HG03095 (cell line): ENCODE measurements at regions not wholly inside any gene's neighbourhood (a gene's known extent, or its start where the extent isn't known, plus 50 kb on each side); places are given as distances from the start of the nearest gene placed in this dataset.

ENCODE experiments used
- ATAC-seq: cut with Tn5 transposase; IDR thresholded peaks from one replicate; pipeline ENCODE4 v1.9.1; 2021; ENCODE audit warnings: moderate library complexity; ENCODE audit not compliant: unreplicated experiment

DNA sequence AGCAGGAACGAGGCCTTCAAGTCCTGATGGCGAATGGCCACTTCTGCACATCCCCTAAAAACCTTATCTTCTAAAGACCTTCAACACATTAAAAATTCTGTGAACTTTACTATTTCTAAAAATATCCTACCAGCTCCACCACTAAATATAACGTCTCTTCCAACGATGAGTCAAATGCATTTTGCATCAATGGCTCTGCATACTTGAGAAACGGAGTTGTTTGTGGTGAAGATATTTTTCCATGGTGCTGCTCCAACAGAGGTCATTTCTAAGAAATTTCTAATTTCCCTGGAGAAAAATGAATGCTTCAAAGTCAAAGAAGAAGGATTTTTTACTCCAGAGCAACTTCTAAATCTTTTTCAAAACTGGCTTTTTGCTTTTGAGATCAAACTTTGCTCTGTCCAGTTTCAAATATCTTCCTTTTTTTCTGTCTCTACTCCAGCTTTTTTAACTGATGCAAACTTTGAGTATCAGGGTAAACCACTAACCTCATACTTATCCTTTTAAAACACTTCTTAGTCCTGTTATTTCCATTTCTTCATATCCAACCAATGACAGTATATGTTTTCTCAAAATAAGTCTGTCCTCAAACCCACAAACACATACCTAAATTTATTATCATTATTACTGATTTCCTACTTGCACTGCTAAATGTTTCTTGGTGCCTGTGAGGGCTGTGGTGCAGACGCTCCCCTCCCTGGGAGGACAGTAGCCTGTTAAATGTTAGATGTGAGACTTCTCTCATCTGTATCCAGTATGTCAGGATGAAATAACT lies 258.1 kb downstream of the KLF6 start:
- ATAC-seq = no peak

DNA sequence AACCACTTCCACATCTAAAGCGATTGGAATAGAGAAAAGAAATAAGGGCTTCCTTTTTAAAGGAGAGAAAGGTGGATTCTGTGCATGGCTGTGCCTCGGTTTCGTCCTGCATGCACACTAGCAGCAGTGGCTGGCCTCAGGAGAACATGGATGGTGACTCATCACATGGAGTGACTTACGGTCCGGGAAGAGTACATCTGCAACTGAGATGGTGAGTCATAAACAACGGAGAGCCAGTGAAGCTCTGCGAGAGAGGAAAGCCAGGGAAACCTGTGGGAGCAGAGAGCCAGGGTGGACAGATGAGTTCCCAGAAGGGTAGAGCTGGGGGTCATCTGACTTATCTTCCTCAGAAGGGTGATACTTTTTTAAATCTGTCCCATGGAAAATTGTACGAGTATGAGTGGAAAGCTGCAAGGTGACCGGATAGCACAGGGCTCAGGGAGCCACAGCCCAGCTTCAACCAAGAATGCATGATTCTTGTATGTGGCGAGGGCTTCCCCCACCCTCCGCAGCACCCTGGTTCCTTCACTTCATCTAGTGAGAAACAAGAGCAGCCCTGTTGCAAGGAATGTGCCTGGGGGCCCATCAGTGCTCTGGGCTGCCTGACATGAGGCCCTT lies 259.1 kb downstream of the KLF6 start:
- no peak for ATAC-seq

DNA sequence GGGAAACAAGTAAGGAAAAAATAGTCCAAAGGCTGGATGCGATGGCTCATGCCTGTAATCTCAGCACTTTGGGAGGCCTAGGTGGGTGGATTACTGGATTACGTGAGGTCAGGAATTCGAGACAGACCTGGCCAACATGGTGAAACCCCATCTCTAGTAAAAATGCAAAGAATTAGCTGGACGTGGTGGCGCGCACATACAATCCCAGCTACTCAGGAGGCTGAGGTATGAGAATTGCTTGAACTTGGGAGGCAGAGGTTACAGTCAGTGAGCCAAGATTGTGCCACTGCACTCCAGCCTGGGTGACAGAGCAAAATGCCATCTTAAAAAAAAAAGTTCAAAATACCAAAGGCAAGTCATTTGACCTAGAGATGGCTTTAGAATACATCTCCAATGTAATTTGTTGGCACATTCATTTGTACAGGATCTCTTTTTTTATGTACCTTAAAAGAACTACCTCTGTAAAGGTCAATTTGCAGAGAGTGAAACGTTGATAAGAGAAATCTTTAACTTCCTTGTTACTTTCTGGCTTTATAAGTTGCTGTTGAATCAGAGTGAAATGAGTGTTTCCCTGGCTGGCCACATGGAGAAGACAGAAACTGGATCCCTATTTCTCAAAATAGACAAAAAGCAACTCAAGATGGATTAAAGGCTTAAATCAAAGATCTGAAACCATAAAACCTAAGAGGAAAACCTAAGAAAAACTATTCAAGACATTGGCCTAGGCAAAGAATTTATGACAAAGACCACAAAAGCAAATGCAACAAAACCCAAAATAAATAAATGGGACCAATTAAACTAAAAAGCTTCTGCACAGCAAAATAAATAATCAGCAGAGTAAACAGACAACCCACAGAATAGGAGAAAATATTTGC lies 260.7 kb downstream of the KLF6 start:
- ATAC-seq = no peak

DNA sequence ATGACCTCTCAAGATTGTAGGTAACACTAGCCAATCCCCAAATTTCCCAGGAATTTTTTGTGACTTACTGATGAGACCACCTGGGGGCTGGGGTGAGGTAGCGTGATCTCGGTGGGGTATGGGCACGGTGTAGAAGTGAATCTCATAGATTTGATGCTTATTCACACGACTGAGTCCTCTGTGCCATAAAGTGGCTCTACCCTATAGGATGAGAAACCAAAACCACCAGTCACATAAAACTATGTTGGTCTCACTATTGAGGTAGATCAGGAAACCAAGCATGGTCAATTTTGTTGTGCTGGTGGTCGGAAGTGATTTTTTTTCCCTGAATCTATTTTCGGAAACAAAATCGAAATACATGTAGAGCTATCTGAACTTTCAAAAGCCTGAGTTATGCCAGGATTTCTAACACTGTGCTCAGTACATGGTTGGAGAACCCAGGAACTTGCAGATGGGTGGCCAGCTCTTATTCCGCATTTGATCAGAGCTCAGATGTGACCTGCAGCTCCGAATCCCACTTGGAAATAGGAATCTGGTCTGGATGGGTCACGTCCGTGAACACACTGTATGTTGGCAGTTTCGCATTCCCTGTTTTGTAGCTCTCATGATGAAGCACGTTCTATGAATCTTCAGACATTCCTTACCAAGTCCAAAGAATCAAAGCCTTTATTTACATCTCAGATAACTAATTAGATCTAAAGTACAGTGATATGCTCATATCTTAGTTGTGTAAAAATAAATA lies 261.5 kb downstream of the KLF6 start:
- ATAC-seq = no peak

DNA sequence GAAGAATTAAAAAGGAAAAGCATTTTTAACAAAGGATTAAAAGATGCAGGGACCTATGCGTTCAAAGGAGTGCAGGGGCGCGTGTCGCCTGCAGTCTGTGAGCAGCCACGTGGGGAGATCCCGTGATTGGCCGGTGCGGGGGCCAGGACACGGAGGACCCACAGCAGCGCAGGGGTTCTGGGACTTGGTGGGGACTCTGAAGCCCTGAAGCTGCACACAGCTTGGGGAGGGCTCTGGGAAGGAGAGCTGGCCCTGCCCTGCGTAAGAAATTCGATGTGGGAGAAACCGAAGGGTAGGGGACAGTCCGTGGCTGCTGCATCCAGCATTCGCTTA lies 268.1 kb downstream of the KLF6 start:
- ATAC-seq = no peak

DNA sequence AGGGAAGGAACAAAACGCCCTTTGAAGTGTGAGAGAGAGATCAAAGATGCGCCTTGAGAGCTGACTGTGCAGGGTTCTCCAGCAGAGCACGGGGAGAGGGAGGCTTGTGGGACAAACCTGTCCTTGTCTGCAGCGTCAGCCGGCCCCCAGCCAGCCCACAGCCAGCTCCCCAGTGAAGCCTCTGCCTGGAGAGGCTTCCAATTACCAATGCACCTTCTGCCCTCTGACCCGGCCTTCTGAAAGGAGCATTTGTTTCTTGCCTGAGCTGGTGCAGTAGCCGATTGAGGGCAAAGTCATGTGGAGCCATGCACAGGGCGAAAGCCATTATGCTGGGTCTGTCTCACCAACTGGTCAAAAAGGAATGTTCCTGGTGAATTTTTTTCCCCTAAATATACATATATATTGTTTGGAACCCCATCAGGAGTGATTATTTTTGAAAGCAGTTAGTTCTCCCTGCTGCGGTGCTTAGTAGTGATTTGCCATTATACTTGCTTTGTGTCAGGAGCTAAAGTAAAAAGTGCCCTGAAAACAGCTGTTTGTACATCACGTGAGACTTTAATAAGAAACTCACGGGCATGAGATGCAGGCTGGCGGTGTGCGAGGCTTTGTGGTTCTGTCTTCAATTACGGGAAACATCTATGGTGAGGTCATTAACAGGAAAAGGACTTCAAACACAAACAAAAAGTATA lies 268.6 kb downstream of the KLF6 start:
- ATAC-seq = no peak

DNA sequence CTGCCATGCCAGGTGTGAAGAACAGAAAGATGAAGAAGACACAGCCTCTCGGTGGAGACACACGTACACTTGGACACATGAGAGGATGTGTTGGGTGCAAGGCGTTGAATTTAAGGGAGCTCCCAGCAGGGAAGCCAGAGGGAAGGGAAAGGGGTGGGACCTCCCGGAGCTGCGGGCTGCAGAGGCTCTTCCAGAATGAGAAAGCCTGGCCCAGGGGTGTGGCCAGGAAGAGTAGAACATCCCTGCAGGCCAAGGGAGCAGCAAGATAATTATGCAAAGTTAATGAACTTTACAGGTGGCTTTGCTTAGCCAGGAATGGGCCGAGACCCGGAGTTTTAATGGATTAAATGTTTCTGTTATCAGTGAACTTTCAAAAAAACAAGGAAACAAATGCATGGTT lies 270.3 kb downstream of the KLF6 start:
- no peak for ATAC-seq

DNA sequence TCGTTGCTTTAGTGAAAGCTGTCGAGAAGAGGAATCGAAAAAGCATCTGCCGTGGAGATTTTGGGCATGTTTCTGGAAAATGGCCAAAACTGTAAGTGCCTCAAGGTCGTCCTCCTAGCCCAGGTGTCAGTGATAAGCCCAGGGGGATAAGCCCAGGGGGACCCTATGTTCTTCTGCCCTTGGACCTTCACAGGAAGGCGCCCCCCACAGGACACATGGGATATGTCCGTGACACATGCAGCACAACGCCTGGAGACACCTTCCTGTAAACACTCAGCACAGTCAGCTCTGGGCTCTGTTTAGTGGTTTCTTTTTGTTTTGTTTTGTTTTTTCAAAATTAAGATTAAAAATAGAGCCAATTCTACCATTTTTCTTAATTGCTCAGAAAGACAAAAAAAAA lies 272.7 kb downstream of the KLF6 start:
- no peak for ATAC-seq

DNA sequence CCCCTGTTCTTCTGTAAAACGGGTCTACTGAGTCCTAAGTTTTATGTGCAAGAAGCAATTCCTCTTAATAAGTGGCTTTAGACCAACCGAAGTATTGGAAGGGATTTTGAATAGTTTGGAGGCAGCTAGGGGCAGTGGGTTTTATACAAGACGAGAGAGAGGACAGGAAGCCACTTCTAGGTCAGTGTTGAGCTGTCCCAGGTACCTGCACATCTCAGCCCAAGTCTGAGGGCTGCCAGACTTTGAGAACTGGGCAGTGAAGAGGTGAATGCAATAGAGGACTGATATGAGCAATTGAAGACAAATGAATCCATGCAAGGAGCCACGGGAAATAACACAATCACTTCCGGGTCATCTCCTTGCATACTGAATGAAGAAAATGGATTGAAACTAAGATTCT lies 273.5 kb downstream of the KLF6 start:
- no peak for ATAC-seq

DNA sequence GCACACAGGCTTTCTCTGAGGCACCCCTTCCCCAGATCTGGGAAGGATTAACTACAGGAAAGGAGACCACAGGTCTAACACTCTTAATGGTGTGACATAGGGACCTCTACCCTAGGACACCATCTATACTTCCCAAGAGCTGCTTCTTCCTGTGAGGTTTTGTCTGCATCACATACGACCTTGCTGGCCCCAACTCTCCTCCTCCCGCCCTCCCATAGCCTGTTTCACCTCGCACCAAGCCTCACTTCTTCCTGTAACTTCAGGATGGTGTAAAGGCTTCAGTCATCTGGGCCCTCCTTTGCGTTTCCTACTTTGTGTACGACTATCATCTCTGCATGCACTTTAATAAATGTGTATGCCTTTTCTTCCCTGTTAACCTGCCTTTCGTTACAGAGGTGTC lies 274.3 kb downstream of the KLF6 start:
- no peak for ATAC-seq

DNA sequence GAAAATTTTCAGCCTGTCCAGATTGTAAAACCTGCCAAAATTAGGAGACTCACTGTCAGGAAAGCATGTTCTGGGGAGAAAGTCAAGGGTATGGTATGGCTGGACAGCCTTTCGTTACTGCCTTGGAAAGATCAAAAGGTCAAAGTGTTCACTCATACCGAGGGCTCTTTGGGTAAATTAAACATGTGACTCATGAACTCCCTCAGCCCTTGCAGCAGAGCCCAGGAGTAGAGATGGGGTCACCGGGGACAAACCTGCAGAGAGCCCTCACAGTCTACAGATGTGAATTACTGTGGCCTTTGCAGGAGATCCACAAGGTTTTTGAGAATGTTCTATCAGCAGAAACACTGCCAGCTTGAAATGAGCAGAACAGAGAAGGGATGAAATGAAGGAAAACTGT lies 275.7 kb downstream of the KLF6 start:
- ATAC-seq = no peak

DNA sequence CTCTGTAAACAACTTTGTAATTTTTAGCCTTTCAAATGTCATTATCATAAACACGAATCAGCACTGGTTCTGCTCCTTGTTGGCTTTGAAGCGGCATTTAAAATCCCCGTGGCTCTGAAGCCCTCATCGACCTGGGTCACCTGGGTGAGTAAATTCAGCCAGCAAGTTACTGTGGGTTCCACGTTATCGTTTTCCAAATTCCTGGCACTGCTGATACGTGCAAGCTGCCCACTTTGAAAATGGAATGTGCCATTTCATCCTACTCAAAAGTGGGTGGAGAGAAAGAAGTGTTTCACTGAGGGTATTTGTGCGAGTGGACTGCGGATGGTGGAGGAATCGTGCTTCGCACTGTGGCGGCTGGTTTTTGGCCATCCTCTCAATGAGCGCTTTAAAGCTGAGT lies 281.7 kb downstream of the KLF6 start:
- ATAC-seq = no peak

DNA sequence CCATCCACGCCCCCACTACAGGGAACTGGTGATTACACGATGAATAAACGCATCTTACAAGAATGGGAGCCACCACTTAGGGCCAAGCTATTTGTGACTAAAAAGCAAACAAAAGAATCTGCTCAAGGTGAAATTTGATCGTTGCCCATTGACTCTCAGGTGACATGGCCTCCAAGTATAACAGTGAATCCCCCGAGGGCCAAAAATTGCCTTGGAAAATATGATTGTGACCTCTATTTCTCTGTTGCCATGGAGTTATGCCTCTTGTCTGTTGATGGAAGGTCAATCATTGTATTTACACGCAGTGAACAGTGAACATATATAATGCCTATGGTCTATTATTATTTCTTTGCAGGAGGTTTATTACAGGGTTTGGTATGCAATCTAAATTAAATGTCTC lies 282.3 kb downstream of the KLF6 start:
- ATAC-seq = no peak

DNA sequence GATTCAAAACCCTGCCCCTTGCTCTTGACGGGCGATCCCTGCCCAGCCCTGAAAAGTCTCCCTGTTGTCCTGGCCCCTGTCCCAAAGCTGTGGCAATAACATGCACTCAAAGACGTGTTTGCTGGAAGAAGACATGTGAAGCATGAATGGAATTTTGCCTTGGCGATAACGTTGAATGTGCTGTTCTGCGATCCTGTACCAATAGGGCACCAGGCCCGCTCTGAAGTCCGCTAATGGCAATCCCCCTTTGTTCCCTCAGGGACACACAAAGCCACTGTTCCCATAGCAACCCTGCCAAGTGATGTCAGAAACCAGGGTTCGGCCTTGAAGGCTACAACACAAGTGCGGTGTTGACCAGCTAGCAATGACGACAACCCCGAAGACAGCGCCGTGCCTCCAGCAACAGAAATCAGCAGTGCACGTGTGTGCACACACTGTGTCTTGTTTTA lies 284.6 kb downstream of the KLF6 start:
- ATAC-seq = no peak

DNA sequence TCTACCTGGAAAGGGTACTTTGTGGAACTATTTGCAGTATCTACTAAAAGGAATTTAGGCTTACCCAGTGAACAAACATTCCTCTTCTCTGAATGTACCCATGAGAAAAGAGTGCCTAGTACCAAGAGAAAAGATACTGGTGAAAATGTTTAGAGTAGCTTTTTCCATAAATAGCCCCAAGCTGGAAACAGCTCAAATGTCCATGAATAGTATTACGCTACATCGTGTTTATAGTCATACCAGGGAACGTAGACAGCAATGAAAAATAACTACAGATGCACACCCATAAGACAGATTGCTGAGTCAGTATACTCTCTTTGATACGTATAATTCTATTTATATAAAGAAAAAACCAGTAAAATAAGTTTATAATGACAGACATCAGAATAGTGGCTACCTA lies 285.9 kb downstream of the KLF6 start:
- ATAC-seq = no peak

DNA sequence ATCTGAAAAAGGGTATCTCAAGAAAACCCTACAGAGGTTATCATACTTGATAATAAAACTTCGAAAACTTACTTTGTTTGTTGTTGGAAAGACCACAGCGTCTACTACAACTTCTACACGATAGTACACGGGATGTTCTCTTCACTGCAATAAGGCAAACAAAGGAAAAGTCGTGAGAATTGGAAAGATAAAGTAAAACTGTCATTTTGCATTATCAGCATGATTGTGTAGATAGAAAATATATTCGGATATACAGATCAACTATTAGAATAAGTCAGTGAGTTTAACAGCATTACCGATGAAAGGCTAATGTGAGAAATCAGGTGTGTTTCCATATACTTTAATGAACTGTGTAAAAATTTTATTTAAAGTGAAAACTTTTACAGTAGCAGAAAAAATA lies 287.4 kb downstream of the KLF6 start:
- ATAC-seq = no peak

DNA sequence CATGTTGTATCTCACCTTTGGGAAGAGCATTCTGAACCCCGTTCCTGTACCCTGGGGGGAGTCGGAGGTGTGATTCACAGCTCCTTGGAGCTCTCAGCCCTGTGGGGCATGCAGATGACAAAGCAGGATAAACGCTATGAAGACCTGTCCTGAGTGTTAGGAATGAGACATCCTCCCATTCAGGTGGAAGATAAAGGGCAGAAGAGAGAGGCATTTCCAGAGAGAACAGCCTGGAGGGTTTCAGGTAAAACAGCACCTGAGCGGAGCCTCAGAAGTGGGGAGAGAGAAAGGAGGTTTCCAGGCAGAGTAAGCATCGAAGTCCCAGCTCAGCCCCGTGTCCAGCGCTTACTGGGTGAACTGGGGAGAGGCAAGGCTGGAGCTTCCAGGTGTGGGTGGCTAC lies 288.9 kb downstream of the KLF6 start:
- ATAC-seq = no peak

DNA sequence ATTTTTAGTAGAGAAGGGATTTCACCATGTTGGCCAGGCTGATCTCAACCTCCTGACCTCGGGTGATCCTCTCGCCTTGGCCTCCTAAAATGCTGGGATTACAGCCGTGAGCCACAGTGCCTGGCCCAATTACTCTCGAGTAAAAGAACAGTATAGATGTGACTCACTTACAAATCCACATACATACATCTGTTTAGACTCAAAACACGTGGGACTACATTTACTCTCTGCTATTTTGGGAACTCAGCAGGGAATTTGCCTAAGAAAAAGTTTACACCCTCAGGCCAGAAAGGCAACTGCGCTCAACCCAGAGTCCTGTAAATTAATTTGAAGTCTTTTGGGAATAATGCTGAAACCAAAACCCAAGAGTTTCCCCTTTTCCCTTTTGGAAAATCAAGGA lies 289.7 kb downstream of the KLF6 start:
- no peak for ATAC-seq

DNA sequence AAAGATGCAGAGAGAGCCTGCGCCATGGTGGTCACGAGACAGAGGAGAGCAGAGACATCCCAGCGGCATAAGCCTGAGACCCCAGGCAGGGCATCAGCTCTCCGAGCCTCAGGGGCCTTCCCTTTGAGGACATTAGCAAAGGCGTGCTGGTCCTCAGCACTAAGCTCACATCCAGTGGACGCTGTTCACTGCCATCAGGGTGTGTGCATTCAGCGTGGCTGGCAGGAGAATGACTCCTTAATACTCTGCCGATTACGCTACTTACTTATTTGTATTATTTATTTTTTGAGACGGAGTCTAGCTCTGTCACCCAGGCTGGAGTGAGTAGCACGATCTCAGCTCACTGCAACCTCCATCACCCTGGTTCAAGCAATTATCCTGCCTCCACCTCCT lies 290.2 kb downstream of the KLF6 start:
- no peak for ATAC-seq

DNA sequence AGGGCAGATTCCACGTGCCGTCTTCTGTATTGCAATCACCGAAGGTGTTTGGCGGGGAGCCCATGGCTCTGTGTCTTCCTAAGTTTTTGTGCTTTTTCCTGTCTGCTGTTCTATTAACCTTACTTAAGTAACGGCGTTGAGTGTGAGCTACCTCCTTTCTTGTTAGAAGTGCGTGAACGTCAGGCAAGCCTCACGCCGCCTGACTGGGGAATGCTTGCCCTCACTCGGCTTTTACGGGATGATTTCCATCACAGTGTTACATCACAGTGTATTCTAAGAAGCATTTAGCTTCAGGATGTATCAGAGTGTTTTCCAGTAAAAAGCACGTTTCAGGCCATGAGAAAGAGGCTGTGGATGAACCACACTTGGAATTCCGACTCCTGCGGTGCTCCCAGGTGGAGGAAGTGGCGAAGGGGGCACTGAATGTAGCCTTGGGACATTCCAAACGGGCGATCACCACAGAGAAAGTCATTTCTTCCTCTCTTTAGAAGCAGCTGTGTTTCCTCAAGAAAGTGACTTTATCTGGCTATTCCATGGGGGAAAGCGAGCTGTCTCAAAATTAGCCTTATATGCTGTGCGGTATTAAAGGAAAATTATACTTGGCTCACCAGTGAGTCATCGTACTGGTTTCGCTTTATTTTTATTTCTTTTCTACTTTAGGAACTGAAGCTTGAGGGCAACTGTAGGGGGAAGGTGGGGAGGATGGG lies 290.7 kb downstream of the KLF6 start:
- no peak for ATAC-seq
